Endodermal cell (in vitro differentiated cells): ENCODE measurements at regions not wholly inside any gene's neighbourhood (a gene's known extent, or its start where the extent isn't known, plus 50 kb on each side); places are given as distances from the start of the nearest gene placed in this dataset.

Experiments used
- DNase-seq: peaks from one replicate; pipeline ENCODE4 v3.0.0-alpha.2; 2017
- H3K27ac ChIP-seq: 2 replicates; pipeline ENCODE4 v1.5.1; 2013; ENCODE audit warnings: mild to moderate bottlenecking, low read depth, low read length, moderate library complexity
- H3K27me3 ChIP-seq: 2 replicates; pipeline ENCODE4 v1.6.1; 2013; ENCODE audit warnings: mild to moderate bottlenecking, low read length, moderate library complexity; ENCODE audit not compliant: insufficient read depth, control insufficient read depth, poor library complexity, severe bottlenecking
- H3K36me3 ChIP-seq: 2 replicates; pipeline ENCODE4 v1.7.0; 2013; ENCODE audit warnings: mild to moderate bottlenecking, low read length, moderate library complexity; ENCODE audit not compliant: control insufficient read depth, insufficient read depth
- H3K4me1 ChIP-seq: one replicate; pipeline ENCODE4 v1.7.0; 2013; ENCODE audit warnings: low read length; ENCODE audit not compliant: control insufficient read depth, insufficient read depth
- H3K4me3 ChIP-seq: 2 replicates; pipeline ENCODE4 v1.5.1; 2013; ENCODE audit warnings: mild to moderate bottlenecking, low read length, moderate library complexity
- H3K9ac ChIP-seq: 2 replicates; pipeline ENCODE4 v1.6.1; 2013; ENCODE audit warnings: mild to moderate bottlenecking, low read length, moderate library complexity; ENCODE audit not compliant: poor library complexity, severe bottlenecking; ENCODE audit errors: extremely low read depth
- H3K9me3 ChIP-seq: 2 replicates; pipeline ENCODE4 v1.6.1; 2013; ENCODE audit warnings: mild to moderate bottlenecking, low read length, moderate library complexity; ENCODE audit not compliant: control insufficient read depth
- H3K27ac Mint-ChIP-seq: 2 replicates; pipeline ENCODE4 v1.8.0; 2020; ENCODE audit warnings: mixed read lengths
- H3K27me3 Mint-ChIP-seq: 2 replicates; pipeline ENCODE4 v1.8.0; 2021; ENCODE audit warnings: mild to moderate bottlenecking, mixed read lengths; ENCODE audit not compliant: insufficient read depth
- H3K36me3 Mint-ChIP-seq: 2 replicates; pipeline ENCODE4 v1.8.0; 2020; ENCODE audit warnings: low read depth, mixed read lengths
- H3K4me1 Mint-ChIP-seq: 2 replicates; pipeline ENCODE4 v1.8.0; 2020; ENCODE audit warnings: mixed read lengths
- H3K4me3 Mint-ChIP-seq: 2 replicates; pipeline ENCODE4 v1.8.0; 2020; ENCODE audit warnings: mild to moderate bottlenecking, moderate library complexity, mixed read lengths
- H3K9me3 Mint-ChIP-seq: 2 replicates; pipeline ENCODE4 v1.8.0; 2020; ENCODE audit warnings: mild to moderate bottlenecking, mixed read lengths
- WGBS, 2 experiments: methylation state at CpG; one replicate each; pipeline versions ENCODE4 v1.1.5 to v1.1.7; 2013; ENCODE audit warnings: missing lambda C conversion rate in 2 of 2, mixed read lengths in 1 of 2; ENCODE audit not compliant: insufficient coverage in 1 of 2, insufficient read length in 1 of 2; 5-methylcytosine and 5-hydroxymethylcytosine counted together
- TF ChIP-seq, protein P1 (sequence below): fragments of 200-600 bp; sonication (generic); conservative IDR thresholded peaks from 2 replicates; pipeline ENCODE4 v1.5.0; 2021; ENCODE audit warnings: antibody characterized with exemption, mild to moderate bottlenecking

DNA sequence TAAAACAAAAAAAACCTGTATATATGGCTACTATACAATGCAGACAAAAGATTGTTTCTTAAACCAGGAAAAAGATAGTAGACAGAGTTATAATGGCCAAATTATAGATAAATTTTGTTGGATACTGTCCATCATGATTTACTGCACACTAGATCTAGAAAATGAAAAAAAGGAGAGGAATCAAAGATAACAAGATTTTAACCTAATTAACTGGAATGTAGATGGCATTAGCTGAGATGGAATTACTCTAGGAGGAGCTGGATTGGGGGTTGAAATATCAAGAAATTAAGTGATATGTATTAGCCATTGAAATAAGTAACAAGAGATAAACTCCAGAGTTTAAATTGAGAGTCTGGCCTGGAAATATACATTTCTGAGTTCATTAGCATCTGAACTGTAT, 1489.1 kb downstream of the PLA2G4A start:
- H3K4me3 Mint-ChIP-seq: no peak overlapping the region
- H3K4me1 ChIP-seq: no peaks in the 10 kb centered on the region
- H3K36me3 Mint-ChIP-seq: no peaks in the 10 kb centered on the region
- TF ChIP-seq, protein P1, sequence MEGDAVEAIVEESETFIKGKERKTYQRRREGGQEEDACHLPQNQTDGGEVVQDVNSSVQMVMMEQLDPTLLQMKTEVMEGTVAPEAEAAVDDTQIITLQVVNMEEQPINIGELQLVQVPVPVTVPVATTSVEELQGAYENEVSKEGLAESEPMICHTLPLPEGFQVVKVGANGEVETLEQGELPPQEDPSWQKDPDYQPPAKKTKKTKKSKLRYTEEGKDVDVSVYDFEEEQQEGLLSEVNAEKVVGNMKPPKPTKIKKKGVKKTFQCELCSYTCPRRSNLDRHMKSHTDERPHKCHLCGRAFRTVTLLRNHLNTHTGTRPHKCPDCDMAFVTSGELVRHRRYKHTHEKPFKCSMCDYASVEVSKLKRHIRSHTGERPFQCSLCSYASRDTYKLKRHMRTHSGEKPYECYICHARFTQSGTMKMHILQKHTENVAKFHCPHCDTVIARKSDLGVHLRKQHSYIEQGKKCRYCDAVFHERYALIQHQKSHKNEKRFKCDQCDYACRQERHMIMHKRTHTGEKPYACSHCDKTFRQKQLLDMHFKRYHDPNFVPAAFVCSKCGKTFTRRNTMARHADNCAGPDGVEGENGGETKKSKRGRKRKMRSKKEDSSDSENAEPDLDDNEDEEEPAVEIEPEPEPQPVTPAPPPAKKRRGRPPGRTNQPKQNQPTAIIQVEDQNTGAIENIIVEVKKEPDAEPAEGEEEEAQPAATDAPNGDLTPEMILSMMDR: no peak
- no peaks in the 10 kb centered on the region for H3K9me3 ChIP-seq
- no peaks in the 10 kb centered on the region for H3K27me3 Mint-ChIP-seq
- H3K36me3 ChIP-seq: no peaks in the 10 kb centered on the region
- no peak overlapping the region for H3K27ac Mint-ChIP-seq
- DNase-seq: no peak
- H3K4me1 Mint-ChIP-seq: no peaks in the 10 kb centered on the region
- H3K9me3 Mint-ChIP-seq: no peaks in the 10 kb centered on the region
- no peak overlapping the region for H3K27ac ChIP-seq
- no peaks in the 10 kb centered on the region for H3K27me3 ChIP-seq
- no peak overlapping the region for H3K4me3 ChIP-seq
- no peak overlapping the region for H3K9ac ChIP-seq

DNA sequence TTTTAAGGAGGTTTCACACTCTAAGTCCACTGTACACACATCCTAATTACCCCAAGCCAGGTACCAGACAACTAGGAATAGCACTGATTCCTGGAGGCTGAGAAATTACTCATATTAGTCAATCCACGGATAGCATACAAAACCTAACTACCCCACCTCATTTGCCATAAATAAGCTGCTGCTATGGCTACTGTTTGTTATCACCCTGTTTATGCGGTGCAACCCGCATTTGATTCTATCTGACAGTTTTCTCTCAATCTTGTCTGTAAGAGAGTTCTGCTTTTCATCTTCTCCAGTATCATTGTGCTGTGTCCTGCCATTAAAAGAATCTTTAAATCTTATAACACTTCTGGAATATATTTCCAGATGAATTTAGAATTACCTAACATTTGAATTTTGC, 1496.5 kb downstream of the PLA2G4A start:
- H3K4me1 ChIP-seq: no peaks in the 10 kb centered on the region
- Mint-ChIP-seq H3K4me1 (no peaks in the 10 kb centered on the region), H3K36me3 (no peaks in the 10 kb centered on the region), H3K27ac (no peak overlapping the region), H3K27me3 (no peaks in the 10 kb centered on the region), H3K4me3 (no peak overlapping the region), H3K9me3 (no peaks in the 10 kb centered on the region)
- H3K36me3 ChIP-seq: no peaks in the 10 kb centered on the region
- no peaks in the 10 kb centered on the region for H3K27me3 ChIP-seq
- 97 to 98% methylated on average over 3 of the region's 3 CpGs for WGBS, 2 experiments
- no peaks in the 10 kb centered on the region for H3K9me3 ChIP-seq
- no peak overlapping the region for H3K27ac ChIP-seq
- H3K4me3 ChIP-seq: no peak overlapping the region
- TF ChIP-seq, protein P1: no peak
- H3K9ac ChIP-seq: no peak overlapping the region
- no peak for DNase-seq

DNA sequence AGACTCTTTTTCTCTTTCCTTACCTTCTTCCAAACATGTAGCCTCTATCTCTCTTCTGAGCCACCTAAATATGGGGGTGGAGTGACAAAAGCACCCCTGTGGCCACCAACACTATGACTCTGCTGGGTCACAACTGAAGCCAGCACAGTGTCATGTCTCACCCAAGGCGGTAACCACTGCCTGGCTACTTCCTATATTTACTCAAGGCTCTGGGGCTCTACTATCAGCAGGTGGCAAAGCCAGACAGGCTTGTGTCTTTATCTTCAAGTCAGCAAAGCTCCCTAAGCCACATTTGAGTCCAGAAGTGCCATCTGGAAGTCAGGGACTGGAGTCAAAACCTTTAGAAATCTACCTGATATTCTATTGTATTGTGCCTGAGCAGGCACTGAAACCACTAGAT, 1515.2 kb downstream of the PLA2G4A start:
- H3K4me1 ChIP-seq: no peaks in the 10 kb centered on the region
- no peak overlapping the region for H3K27ac ChIP-seq
- TF ChIP-seq, protein P1: no peak
- H3K4me3 ChIP-seq: no peak overlapping the region
- Mint-ChIP-seq H3K9me3 (no peaks in the 10 kb centered on the region), H3K27ac (no peak overlapping the region), H3K4me3 (no peak overlapping the region), H3K36me3 (no peaks in the 10 kb centered on the region), H3K4me1 (peaks cover 8% of the 10 kb centered on the region), H3K27me3 (no peaks in the 10 kb centered on the region)
- 50 to 89% methylated on average over 1 of the region's 1 CpG for WGBS, 2 experiments
- H3K36me3 ChIP-seq: no peaks in the 10 kb centered on the region
- H3K9me3 ChIP-seq: no peaks in the 10 kb centered on the region
- no peak overlapping the region for H3K9ac ChIP-seq
- no peaks in the 10 kb centered on the region for H3K27me3 ChIP-seq
- DNase-seq: no peak
